CD4-positive, CD25-positive, alpha-beta regulatory T cell (primary cell): ENCODE measurements at regions not wholly inside any gene's neighbourhood (a gene's known extent, or its start where the extent isn't known, plus 50 kb on each side); places are given as distances from the start of the nearest gene placed in this dataset.

Source experiments
- ATAC-seq, 2 donors: fragments of 150-1000 bp; cut with Tn5 transposase; one replicate each; pipeline ENCODE4 v1.10.0; 2021; ENCODE audit warnings: low read depth in 2 of 2, moderate number of reproducible peaks in 2 of 2, moderate library complexity in 1 of 2
- DNase-seq, 3 donors: peaks; one replicate each; pipeline versions ENCODE4 v3.0.0 to v3.0.0-alpha.2; 2012 to 2022; ENCODE audit warnings: mixed read lengths in 1 of 3
- H3K27ac ChIP-seq: one replicate; pipeline ENCODE4 v1.7.0; 2013; ENCODE audit warnings: mild to moderate bottlenecking, low read length; ENCODE audit not compliant: insufficient read depth, poor library complexity, severe bottlenecking
- H3K27me3 ChIP-seq: one replicate; pipeline ENCODE4 v1.7.0; 2013; ENCODE audit warnings: low read length; ENCODE audit not compliant: control insufficient read depth, insufficient read depth
- H3K36me3 ChIP-seq: one replicate; pipeline ENCODE4 v1.7.0; 2013; ENCODE audit warnings: mild to moderate bottlenecking, low read length, moderate library complexity; ENCODE audit not compliant: control insufficient read depth, insufficient read depth
- H3K4me1 ChIP-seq: 2 replicates; pipeline ENCODE4 v1.7.0; 2013; ENCODE audit warnings: mild to moderate bottlenecking, low read length; ENCODE audit not compliant: insufficient read depth, control insufficient read depth, poor library complexity, severe bottlenecking
- H3K4me3 ChIP-seq: one replicate; pipeline ENCODE4 v1.7.0; 2013; ENCODE audit warnings: low read depth, mild to moderate bottlenecking, low read length, moderate library complexity
- H3K9me3 ChIP-seq, 2 experiments: 1 replicate in 1 of 2; 2 replicates in 1 of 2; pipeline ENCODE4 v1.7.0; 2013; ENCODE audit warnings: low read length in 2 of 2, mild to moderate bottlenecking in 1 of 2, moderate library complexity in 1 of 2; ENCODE audit not compliant: control insufficient read depth in 2 of 2
- H3K27ac Mint-ChIP-seq, 3 donors: one replicate each; pipeline ENCODE4 v1.8.0; 2020 to 2022; ENCODE audit warnings: mild to moderate bottlenecking in 3 of 3, mixed read lengths in 3 of 3, moderate library complexity in 2 of 3
- H3K27me3 Mint-ChIP-seq: one replicate; pipeline ENCODE4 v1.8.0; 2022; ENCODE audit warnings: mild to moderate bottlenecking, mixed read lengths
- H3K36me3 Mint-ChIP-seq: one replicate; pipeline ENCODE4 v1.8.0; 2020; ENCODE audit warnings: mixed read lengths
- H3K4me1 Mint-ChIP-seq, 4 donors: one replicate each; pipeline ENCODE4 v1.8.0; 2020 to 2022; ENCODE audit warnings: mixed read lengths in 4 of 4, mild to moderate bottlenecking in 1 of 4
- H3K4me3 Mint-ChIP-seq, 4 donors: one replicate each; pipeline ENCODE4 v1.8.0; 2020 to 2022; ENCODE audit warnings: mild to moderate bottlenecking in 4 of 4, mixed read lengths in 4 of 4, moderate library complexity in 3 of 4
- H3K9me3 Mint-ChIP-seq, 7 donors: one replicate each; pipeline ENCODE4 v1.8.0; 2020 to 2022; ENCODE audit warnings: mixed read lengths in 7 of 7, mild to moderate bottlenecking in 3 of 7, moderate library complexity in 2 of 7

DNA sequence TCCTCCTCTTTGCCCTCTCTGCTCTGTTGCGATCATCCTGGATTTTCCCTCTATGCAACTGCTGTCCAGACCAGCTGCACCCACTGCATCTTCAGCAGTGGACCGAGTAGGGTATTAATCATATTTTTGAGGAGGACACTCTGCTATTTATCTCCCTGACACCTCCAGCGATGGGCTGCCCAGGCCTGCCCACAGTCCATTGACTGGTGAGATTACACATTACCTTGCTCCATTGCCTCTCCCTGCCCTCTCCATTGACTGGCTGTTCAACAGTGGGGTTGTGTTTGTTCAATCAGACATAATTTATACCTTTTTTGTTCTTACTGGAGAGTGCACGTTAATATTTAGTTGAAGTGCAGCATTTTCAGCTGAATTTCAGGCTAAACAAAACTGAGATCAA is 559.3 kb upstream of the ARRDC4 start:
- Histone ChIP-seq H3K9me3 (peaks cover 0 to 3% of the 10 kb centered on the region in 2 experiments), H3K27ac (no peak overlapping the region), H3K27me3 (no peaks in the 10 kb centered on the region), H3K4me3 (no peak overlapping the region), H3K36me3 (no peaks in the 10 kb centered on the region), H3K4me1 (no peaks in the 10 kb centered on the region)
- H3K27ac Mint-ChIP-seq: no peak overlapping the region
- H3K4me3 Mint-ChIP-seq: no peak overlapping the region
- peaks cover 2 to 16% (median 6%) of the 10 kb centered on the region in 7 donors for H3K9me3 Mint-ChIP-seq
- no peaks in the 10 kb centered on the region for H3K36me3 Mint-ChIP-seq
- H3K4me1 Mint-ChIP-seq: no peaks in the 10 kb centered on the region
- H3K27me3 Mint-ChIP-seq: no peaks in the 10 kb centered on the region
- ATAC-seq (no peak), DNase-seq (no peak)

DNA sequence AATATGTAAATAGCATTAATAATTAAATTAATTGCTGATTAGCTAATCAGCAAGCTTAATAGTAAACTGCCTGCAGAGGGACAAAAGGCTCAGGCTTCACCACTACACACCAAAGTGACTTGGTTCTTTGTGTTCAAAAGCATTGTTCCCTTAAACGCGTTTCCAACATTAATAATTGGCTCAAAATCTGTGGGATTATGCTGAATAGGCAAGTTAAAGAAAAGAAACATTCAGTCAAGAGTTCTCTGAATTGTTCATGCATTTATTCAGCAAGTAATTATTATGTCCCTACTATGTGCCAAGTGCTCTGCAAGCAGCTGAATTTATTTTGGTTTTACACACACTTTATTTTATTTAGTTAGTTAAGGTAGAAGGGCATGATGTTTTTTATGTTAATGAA is 558.5 kb upstream of the ARRDC4 start:
- Histone ChIP-seq H3K4me1 (no peaks in the 10 kb centered on the region), H3K4me3 (no peak overlapping the region), H3K9me3 (peaks cover 0 to 3% of the 10 kb centered on the region in 2 experiments), H3K36me3 (no peaks in the 10 kb centered on the region), H3K27me3 (no peaks in the 10 kb centered on the region), H3K27ac (no peak overlapping the region)
- no peak overlapping the region for H3K4me3 Mint-ChIP-seq
- no peak for ATAC-seq
- no peaks in the 10 kb centered on the region for H3K27me3 Mint-ChIP-seq
- H3K36me3 Mint-ChIP-seq: no peaks in the 10 kb centered on the region
- DNase-seq: no peak
- no peak overlapping the region for H3K27ac Mint-ChIP-seq
- no peaks in the 10 kb centered on the region for H3K4me1 Mint-ChIP-seq
- peaks cover 2 to 16% (median 9%) of the 10 kb centered on the region in 7 donors for H3K9me3 Mint-ChIP-seq

DNA sequence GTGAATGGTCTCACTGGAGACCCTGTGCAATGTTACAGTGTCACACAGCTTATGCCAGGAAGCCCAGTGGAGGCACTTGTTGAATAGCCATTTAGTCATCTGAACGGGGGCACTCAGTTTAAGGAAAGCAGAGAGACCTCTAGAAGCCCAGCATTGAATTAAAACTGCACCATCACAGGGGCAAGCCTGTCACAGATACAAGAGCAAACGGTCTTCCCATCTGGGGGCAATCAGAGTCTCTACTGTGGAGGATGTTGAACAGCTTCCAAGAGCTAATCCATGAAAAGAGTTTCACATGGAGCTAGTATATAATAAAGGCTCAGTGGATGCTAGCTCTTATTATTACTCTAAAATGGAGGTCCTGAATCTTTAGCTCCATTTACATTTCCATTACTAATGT is 553.7 kb upstream of the ARRDC4 start:
- no peak overlapping the region for H3K4me3 ChIP-seq
- H3K4me1 ChIP-seq: no peaks in the 10 kb centered on the region
- no peaks in the 10 kb centered on the region for H3K36me3 ChIP-seq
- H3K4me3 Mint-ChIP-seq: no peak overlapping the region
- peaks cover 3 to 5% of the 10 kb centered on the region in 2 experiments for H3K9me3 ChIP-seq
- H3K27ac ChIP-seq: no peak overlapping the region
- H3K27ac Mint-ChIP-seq: no peak overlapping the region
- H3K27me3 Mint-ChIP-seq: no peaks in the 10 kb centered on the region
- no peak for DNase-seq
- H3K9me3 Mint-ChIP-seq: peaks cover 0 to 16% (median 8%) of the 10 kb centered on the region in 7 donors
- no peaks in the 10 kb centered on the region for H3K36me3 Mint-ChIP-seq
- H3K4me1 Mint-ChIP-seq: no peaks in the 10 kb centered on the region
- ATAC-seq: no peak
- H3K27me3 ChIP-seq: no peaks in the 10 kb centered on the region

DNA sequence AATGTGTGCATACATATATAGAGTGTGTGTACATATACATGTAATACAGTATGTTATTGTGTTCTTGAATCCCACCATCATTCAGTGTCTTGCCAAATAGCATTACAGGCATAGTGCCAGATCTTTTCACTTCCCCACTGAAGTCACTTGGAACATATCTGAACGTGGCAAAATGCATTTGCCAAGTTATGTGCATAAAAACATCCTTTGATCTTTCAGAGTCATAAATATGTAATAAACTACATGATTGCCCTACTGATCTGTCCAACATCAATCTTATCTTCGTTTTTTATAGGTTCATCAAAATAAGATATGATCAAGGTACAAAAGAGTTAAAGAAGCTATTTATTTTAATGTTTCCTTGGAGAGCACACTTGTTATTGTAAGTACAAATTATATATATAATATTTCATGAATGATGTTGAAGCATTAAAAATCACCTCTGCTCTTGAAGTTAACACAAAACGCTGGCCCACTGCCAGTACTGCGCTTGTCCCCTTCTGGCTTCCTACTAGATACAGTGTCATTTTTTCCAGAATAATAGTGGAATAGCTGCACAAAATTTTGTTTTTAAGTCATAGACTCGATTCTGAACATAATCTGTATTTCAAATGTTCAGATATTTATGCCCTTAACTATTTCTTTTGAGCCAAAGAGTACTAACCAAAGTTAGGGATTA is 549.5 kb upstream of the ARRDC4 start:
- peaks cover 0 to 5% of the 10 kb centered on the region in 2 experiments for H3K9me3 ChIP-seq
- H3K9me3 Mint-ChIP-seq: peaks cover 0 to 13% (median 3%) of the 10 kb centered on the region in 7 donors
- ATAC-seq (no peak), DNase-seq (no peak)
- H3K4me1 ChIP-seq: no peaks in the 10 kb centered on the region
- no peaks in the 10 kb centered on the region for H3K4me1 Mint-ChIP-seq
- no peak overlapping the region for H3K27ac Mint-ChIP-seq
- H3K27me3 ChIP-seq: no peaks in the 10 kb centered on the region
- H3K36me3 Mint-ChIP-seq: no peaks in the 10 kb centered on the region
- H3K4me3 Mint-ChIP-seq: no peak overlapping the region
- H3K4me3 ChIP-seq: no peak overlapping the region
- no peaks in the 10 kb centered on the region for H3K27me3 Mint-ChIP-seq
- no peak overlapping the region for H3K27ac ChIP-seq
- no peaks in the 10 kb centered on the region for H3K36me3 ChIP-seq

DNA sequence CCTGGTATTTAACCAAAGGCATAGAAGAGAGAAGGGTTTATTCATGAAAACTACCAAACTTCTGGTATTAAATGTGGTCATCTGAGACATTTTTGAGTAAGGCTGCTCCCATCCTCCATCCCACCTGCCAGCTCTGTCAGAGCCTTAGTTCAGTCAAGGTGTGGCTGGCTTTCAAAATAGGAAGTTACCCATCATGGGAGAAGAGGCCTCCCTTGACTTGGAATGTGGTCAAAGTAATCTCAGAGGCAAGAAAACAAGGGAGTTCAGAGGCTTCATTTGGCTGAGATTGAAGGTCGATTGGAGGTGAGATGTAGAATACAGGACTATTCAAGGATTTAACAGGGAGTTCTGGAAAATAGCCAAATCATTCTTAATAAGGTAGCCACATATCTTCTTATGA is 540.4 kb upstream of the ARRDC4 start:
- Histone ChIP-seq H3K4me3 (no peak overlapping the region), H3K36me3 (no peaks in the 10 kb centered on the region), H3K27ac (no peak overlapping the region), H3K27me3 (no peaks in the 10 kb centered on the region), H3K9me3 (no peaks in the 10 kb centered on the region), H3K4me1 (no peaks in the 10 kb centered on the region)
- Mint-ChIP-seq H3K9me3 (peaks cover 0 to 12% (median 1%) of the 10 kb centered on the region in 7 donors), H3K27me3 (no peaks in the 10 kb centered on the region), H3K36me3 (no peaks in the 10 kb centered on the region), H3K4me3 (no peak overlapping the region), H3K4me1 (no peaks in the 10 kb centered on the region), H3K27ac (no peak overlapping the region)
- DNase-seq: no peak
- ATAC-seq: no peak

DNA sequence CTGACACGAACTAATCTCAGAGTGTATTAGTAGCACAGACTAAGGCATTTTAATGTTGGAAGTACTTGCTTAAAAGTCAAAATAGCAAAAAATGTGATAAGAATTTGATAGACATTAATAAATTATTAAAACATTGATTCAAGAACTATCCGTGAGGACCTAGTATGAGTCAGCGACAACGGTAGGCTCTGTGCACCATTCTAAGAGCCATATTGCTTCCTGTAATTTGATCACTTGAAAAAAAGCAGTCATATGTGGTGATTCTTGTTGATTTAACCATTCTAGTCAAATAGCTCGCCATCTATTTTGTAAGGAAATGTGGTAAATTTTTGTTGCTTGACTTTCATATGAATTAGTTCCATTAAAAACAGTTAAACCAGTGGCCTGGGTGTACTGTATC is 534.9 kb upstream of the ARRDC4 start:
- H3K27me3 Mint-ChIP-seq: no peaks in the 10 kb centered on the region
- no peak overlapping the region for H3K27ac Mint-ChIP-seq
- no peaks in the 10 kb centered on the region for H3K36me3 ChIP-seq
- no peak for DNase-seq
- no peaks in the 10 kb centered on the region for H3K36me3 Mint-ChIP-seq
- H3K4me3 ChIP-seq: no peak overlapping the region
- H3K4me1 Mint-ChIP-seq: no peaks in the 10 kb centered on the region
- H3K9me3 ChIP-seq: no peaks in the 10 kb centered on the region
- H3K4me3 Mint-ChIP-seq: no peak overlapping the region
- H3K9me3 Mint-ChIP-seq: peaks cover 0 to 12% (median 3%) of the 10 kb centered on the region in 7 donors
- H3K4me1 ChIP-seq: no peaks in the 10 kb centered on the region
- ATAC-seq: no peak
- no peaks in the 10 kb centered on the region for H3K27me3 ChIP-seq
- H3K27ac ChIP-seq: no peak overlapping the region

DNA sequence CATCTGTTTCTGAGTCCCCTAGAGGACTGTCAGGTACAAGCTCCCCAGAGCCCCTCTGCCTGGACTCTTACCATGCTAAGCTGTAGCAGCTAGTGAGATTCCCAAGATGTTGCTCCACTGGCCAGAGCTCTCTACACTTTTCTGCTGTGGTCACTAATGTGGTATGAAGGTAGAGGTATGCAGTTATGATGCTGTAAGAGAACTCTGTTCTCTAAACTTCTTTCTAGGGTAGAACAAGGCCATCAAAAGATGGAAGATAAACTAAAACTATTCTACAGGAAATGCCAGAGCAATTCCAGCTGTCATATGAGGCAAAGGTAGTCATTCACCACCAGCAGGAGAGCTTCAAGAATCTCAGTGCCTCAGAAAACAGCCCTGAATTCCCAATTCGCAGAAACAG is 517.4 kb upstream of the ARRDC4 start:
- DNase-seq: no peak
- Mint-ChIP-seq H3K9me3 (peaks cover 0 to 16% (median 6%) of the 10 kb centered on the region in 7 donors), H3K27me3 (no peaks in the 10 kb centered on the region), H3K36me3 (no peaks in the 10 kb centered on the region), H3K4me1 (no peaks in the 10 kb centered on the region), H3K4me3 (no peak overlapping the region), H3K27ac (no peak overlapping the region)
- no peak overlapping the region for H3K4me3 ChIP-seq
- no peaks in the 10 kb centered on the region for H3K4me1 ChIP-seq
- H3K27me3 ChIP-seq: no peaks in the 10 kb centered on the region
- no peak overlapping the region for H3K27ac ChIP-seq
- no peak for ATAC-seq
- H3K36me3 ChIP-seq: no peaks in the 10 kb centered on the region
- H3K9me3 ChIP-seq: peaks cover 0 to 5% of the 10 kb centered on the region in 2 experiments

DNA sequence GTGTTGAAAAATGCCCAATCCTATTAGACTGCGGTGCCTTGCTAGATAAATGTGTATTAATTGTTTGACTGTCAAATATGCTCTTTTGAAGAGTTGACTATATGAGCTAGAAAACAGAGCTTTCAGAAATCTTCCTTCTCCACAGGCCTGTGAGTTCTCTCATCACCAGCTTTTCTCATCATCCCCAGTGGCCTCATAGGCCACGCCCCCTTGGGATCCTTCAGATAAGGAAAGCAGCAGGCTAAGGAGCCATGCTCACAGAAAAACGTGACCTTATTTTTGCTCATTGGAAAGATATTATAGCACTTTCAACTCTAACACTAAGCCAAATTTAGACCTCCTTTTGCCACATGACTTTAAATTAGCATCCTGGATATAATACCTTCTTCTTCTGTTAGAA is 514.4 kb upstream of the ARRDC4 start:
- Mint-ChIP-seq H3K4me1 (no peaks in the 10 kb centered on the region), H3K4me3 (no peak overlapping the region), H3K36me3 (no peaks in the 10 kb centered on the region), H3K27me3 (no peaks in the 10 kb centered on the region), H3K9me3 (peaks cover 0 to 15% (median 4%) of the 10 kb centered on the region in 7 donors), H3K27ac (no peak overlapping the region)
- Histone ChIP-seq H3K36me3 (no peaks in the 10 kb centered on the region), H3K4me1 (no peaks in the 10 kb centered on the region), H3K9me3 (peaks cover 0 to 5% of the 10 kb centered on the region in 2 experiments), H3K27ac (no peak overlapping the region), H3K4me3 (no peak overlapping the region), H3K27me3 (no peaks in the 10 kb centered on the region)
- no peak for DNase-seq
- ATAC-seq: no peak
